Activated CD8-positive, alpha-beta memory T cell treated with anti-CD3 and anti-CD28 coated beads for 24 hours (primary cell): ENCODE measurements at regions not wholly inside any gene's neighbourhood (a gene's known extent, or its start where the extent isn't known, plus 50 kb on each side); places are given as distances from the start of the nearest gene placed in this dataset.

Experiments used
- DNase-seq: peaks from one replicate; pipeline ENCODE4 v3.0.0-alpha.2; 2020

- DNase-seq, result no peak
Observed at GRCh38 chr7:38002689-38003088, 82.2 kb downstream of the EPDR1 start.

GRCh38 chr7:38006559-38006958, 86.1 kb downstream of the EPDR1 start:
- no peak for DNase-seq

GRCh38 chr7:38007096-38007495, 86.7 kb downstream of the EPDR1 start:
- DNase-seq, result no peak

- DNase-seq, result no peak
Observed at GRCh38 chr7:38013246-38013645, 92.8 kb downstream of the EPDR1 start.

GRCh38 chr7:38016567-38016966, 96.1 kb downstream of the EPDR1 start:
- no peak for DNase-seq

GRCh38 chr7:38017320-38017719, 96.9 kb downstream of the EPDR1 start:
- no peak for DNase-seq

- no peak for DNase-seq
Observed at GRCh38 chr7:38020121-38020785, 99.8 kb downstream of the EPDR1 start.

- no peak for DNase-seq
Observed at GRCh38 chr7:38021892-38022291, 101.5 kb downstream of the EPDR1 start.

- no peak for DNase-seq
Observed at GRCh38 chr7:38025815-38026214, 105.4 kb downstream of the EPDR1 start.

GRCh38 chr7:38027884-38028455, 107.5 kb downstream of the EPDR1 start:
- DNase-seq, result no peak

GRCh38 chr7:38034062-38034908, 113.8 kb downstream of the EPDR1 start:
- no peak for DNase-seq

- DNase-seq, result no peak
Observed at GRCh38 chr7:38040831-38041230, 120.4 kb downstream of the EPDR1 start.

GRCh38 chr7:38049679-38050078, 128.4 kb upstream of the STARD3NL start:
- DNase-seq, result no peak

- DNase-seq, result no peak
Observed at GRCh38 chr7:38051311-38051710, 126.7 kb upstream of the STARD3NL start.

- no peak for DNase-seq
Observed at GRCh38 chr7:38051786-38052185, 126.3 kb upstream of the STARD3NL start.

- no peak for DNase-seq
Observed at GRCh38 chr7:38052786-38053185, 125.3 kb upstream of the STARD3NL start.

- no peak for DNase-seq
Observed at GRCh38 chr7:38054199-38054598, 123.8 kb upstream of the STARD3NL start.

GRCh38 chr7:38057829-38058228, 120.2 kb upstream of the STARD3NL start:
- no peak for DNase-seq

- DNase-seq, result no peak
Observed at GRCh38 chr7:38060116-38060515, 117.9 kb upstream of the STARD3NL start.

- no peak for DNase-seq
Observed at GRCh38 chr7:38060637-38061036, 117.4 kb upstream of the STARD3NL start.

GRCh38 chr7:38066391-38066790, 111.7 kb upstream of the STARD3NL start:
- DNase-seq, result no peak

- DNase-seq, result no peak
Observed at GRCh38 chr7:38068461-38068860, 109.6 kb upstream of the STARD3NL start.

GRCh38 chr7:38069052-38069451, 109.0 kb upstream of the STARD3NL start:
- DNase-seq, result no peak

- DNase-seq, result no peak
Observed at GRCh38 chr7:38070718-38071117, 107.3 kb upstream of the STARD3NL start.
